ENCODE measurements at regions not wholly inside any gene's neighbourhood (a gene's known extent, or its start where the extent isn't known, plus 50 kb on each side); places are given as distances from the start of the nearest gene placed in this dataset.

DNA sequence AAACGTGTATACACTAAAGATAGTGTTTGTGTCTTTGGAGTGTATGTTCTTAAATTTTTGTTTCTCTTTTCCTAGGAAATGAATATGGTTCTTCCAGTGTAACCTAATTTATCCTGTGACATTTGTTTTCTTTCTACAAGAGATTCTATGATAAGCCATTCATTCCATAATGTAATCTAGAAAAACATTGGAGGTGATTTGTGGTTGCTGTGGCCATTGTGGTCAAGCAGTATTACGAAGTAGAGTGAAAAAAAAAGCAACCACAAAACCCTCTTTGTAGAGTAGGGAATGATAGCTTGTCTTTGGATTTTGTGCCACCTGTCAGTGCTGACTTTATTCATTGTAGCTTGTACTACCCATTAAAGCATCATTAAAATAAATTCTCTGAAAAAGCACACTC is 1209.6 kb downstream of the ZPLD1 start:
- TF ChIP-seq EZH2 (IDR thresholded peaks at IDR 0.05; ENCODE audit: low read length): no peak
- TF ChIP-seq, protein P1, sequence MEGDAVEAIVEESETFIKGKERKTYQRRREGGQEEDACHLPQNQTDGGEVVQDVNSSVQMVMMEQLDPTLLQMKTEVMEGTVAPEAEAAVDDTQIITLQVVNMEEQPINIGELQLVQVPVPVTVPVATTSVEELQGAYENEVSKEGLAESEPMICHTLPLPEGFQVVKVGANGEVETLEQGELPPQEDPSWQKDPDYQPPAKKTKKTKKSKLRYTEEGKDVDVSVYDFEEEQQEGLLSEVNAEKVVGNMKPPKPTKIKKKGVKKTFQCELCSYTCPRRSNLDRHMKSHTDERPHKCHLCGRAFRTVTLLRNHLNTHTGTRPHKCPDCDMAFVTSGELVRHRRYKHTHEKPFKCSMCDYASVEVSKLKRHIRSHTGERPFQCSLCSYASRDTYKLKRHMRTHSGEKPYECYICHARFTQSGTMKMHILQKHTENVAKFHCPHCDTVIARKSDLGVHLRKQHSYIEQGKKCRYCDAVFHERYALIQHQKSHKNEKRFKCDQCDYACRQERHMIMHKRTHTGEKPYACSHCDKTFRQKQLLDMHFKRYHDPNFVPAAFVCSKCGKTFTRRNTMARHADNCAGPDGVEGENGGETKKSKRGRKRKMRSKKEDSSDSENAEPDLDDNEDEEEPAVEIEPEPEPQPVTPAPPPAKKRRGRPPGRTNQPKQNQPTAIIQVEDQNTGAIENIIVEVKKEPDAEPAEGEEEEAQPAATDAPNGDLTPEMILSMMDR (optimal IDR thresholded peaks at IDR 0.05 in 1 of 3, IDR thresholded peaks at IDR 0.05 in 1 of 3, conservative IDR thresholded peaks at IDR 0.05 in 1 of 3; ENCODE audit: extremely low read depth in 1 of 3, insufficient read depth in 2 of 3, low read length in 3 of 3): no peak
